ENCODE measurements at regions not wholly inside any gene's neighbourhood (a gene's known extent, or its start where the extent isn't known, plus 50 kb on each side); places are given as distances from the start of the nearest gene placed in this dataset.

- ChIA-PET POLR2A (no interaction called here), RAD21 (ENCODE audit: unreplicated experiment) (no interaction called here), CTCF (no interaction called here), SMC1A (ENCODE audit: uncharacterized antibody, unreplicated experiment) (interaction anchor here (0.7 kb wide), 1 partner anchor 212 kb away, joined by 3 read pairs; no protein-coding TSS in a partner anchor)
- in situ Hi-C loops (cut with MboI) (no loop called here), intact Hi-C loops (cut with micrococcal nuclease; ENCODE audit: unreplicated experiment) (no loop called here)
- DNase-seq (ENCODE audit: low read depth, low spot score) (no peak), FAIRE-seq (no peak), ATAC-seq (no peak)
- Histone ChIP-seq H3K4me1 (ENCODE audit: control insufficient read depth, insufficient read depth, low read length) (no peaks in the 10 kb centered on the region), H2AFZ (ENCODE audit: control insufficient read depth, low read depth, low read length) (no peak overlapping the region), H3K9ac (ENCODE audit: control insufficient read depth, insufficient read depth, low read length) (no peak overlapping the region), H3K4me3 (no peak overlapping the region), H3K4me2 (ENCODE audit: control insufficient read depth, insufficient read depth) (no peak overlapping the region), H3K79me2 (ENCODE audit: control insufficient read depth, insufficient read depth, low read length) (no peaks in the 10 kb centered on the region), H3K9me3 (replicated peaks; ENCODE audit: control insufficient read depth, insufficient read depth, low read length) (no peaks in the 10 kb centered on the region), H4K20me1 (ENCODE audit: control insufficient read depth, insufficient read depth) (no peaks in the 10 kb centered on the region), H3K27ac (ENCODE audit: control insufficient read depth, insufficient read depth) (no peak overlapping the region), H3K27me3 (replicated peaks in 1 of 2; ENCODE audit: control insufficient read depth in 2 of 2, insufficient read depth in 2 of 2, low read length in 1 of 2) (peaks cover 0 to 1% of the 10 kb centered on the region in 2 experiments; a peak in 3 of 4 replicates), H3K36me3 (ENCODE audit: control insufficient read depth in 2 of 2, insufficient read depth in 2 of 2, low read length in 1 of 2) (no peaks in the 10 kb centered on the region)
- TF ChIP-seq E2F4 (IDR thresholded peaks at IDR 0.05; ENCODE audit: low read depth, low read length) (no peak), CHD2 (IDR thresholded peaks at IDR 0.05; ENCODE audit: borderline replicate concordance, low read depth, low read length) (no peak), FOXK2 (IDR thresholded peaks at IDR 0.05) (no peak), YY1 (IDR thresholded peaks at IDR 0.05; ENCODE audit: low read depth, low read length) (no peak), ZNF217 (IDR thresholded peaks at IDR 0.05) (no peak), PRDM15 (CRISPR knock-in tag; IDR thresholded peaks at IDR 0.05) (no peak), HDAC2 (IDR thresholded peaks at IDR 0.05) (no peak), PML (IDR thresholded peaks at IDR 0.05; ENCODE audit: low read length) (no peak), JUND (IDR thresholded peaks at IDR 0.05; ENCODE audit: low read depth, low read length) (no peak), JUNB (IDR thresholded peaks at IDR 0.05) (no peak), SMARCA5 (IDR thresholded peaks at IDR 0.05) (no peak), SUZ12 (IDR thresholded peaks at IDR 0.05; ENCODE audit: unreplicated experiment) (no peak), ATF7 (IDR thresholded peaks at IDR 0.05; ENCODE audit: low read depth) (no peak), ZBTB40 (IDR thresholded peaks at IDR 0.05; ENCODE audit: borderline replicate concordance) (no peak), GABPA (IDR thresholded peaks at IDR 0.05; ENCODE audit: low read depth) (no peak), PAX5 (IDR thresholded peaks at IDR 0.05; ENCODE audit: borderline replicate concordance, low read depth, low read length) (no peak)
- no TSS peak for BruUV-seq (replicated peaks)
- WGBS (ENCODE audit: insufficient coverage, insufficient replicate concordance, low lambda C conversion rate, missing lambda C conversion rate) = 35% methylated on average over 12 of the region's 12 CpGs
Measured at GRCh38 chr5:135131801-135132680, 98.0 kb upstream of the PITX1 start.
